ENCODE measurements at regions not wholly inside any gene's neighbourhood (a gene's known extent, or its start where the extent isn't known, plus 50 kb on each side); places are given as distances from the start of the nearest gene placed in this dataset.
"Not testable (repeated sequence)": the region's sequence is repeated elsewhere in the genome, so short reads cannot be mapped to it uniquely, and the experiment has no call there.

DNA sequence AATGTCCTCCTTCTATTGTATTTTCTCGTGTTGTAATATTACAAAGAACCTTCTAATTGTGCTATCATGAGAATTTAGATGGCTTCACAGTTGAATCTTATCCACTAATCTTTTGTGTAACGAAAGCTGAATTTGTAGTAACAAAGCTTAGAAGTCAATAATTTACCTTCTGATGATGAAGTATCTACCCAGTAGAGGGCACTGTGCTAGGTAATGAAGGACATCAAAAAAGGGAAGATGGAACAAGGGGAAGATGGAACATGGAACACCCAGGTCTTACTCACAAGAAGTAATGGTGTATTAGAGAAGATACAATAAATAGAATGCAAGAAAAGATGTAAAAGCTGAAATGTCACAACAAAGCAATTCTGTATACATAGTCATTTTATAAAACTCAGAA, 131.0 kb upstream of the CCNG1 start:
- Histone ChIP-seq H3K27ac (no peak overlapping the region), H3K4me1 (no peaks in the 10 kb centered on the region), H3K9ac (no peak overlapping the region), H3K27me3 (no peaks in the 10 kb centered on the region), H3K9me3 (no peaks in the 10 kb centered on the region; the same call in 1 of the 2 replicates), H3K4me3 (no peak overlapping the region), H3K4me2 (no peak overlapping the region), H3K36me3 (no peaks in the 10 kb centered on the region), H4K20me1 (no peaks in the 10 kb centered on the region)
- no peak for TF ChIP-seq Cebpa-rat (IDR thresholded peaks at IDR 0.05)

DNA sequence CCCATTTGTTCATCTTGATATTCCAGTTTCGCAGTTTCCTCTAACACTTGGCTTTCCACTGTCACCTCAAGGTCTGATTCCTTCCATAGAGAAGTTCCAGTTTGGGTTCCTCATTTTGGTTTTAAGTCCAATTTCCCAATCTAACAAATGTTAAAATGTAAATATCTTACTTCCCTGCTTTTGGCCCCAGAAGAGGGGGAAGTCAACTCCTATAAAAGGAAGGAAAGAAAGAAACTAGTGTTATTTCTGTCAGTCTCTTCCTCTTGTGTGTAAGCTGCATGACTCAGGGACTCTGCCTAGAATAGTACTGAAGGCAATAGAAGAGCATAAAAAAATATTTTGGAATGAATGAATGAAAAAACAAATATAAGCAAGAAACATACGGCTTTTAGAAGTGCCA, 127.5 kb upstream of the CCNG1 start:
- peaks cover 30% of the 10 kb centered on the region for H3K9me3 ChIP-seq
- no peaks in the 10 kb centered on the region for H3K27me3 ChIP-seq
- no peak overlapping the region for H3K4me3 ChIP-seq
- H3K27ac ChIP-seq, result no peak overlapping the region
- H3K9ac ChIP-seq, result no peak overlapping the region
- no peaks in the 10 kb centered on the region for H3K4me1 ChIP-seq
- no peaks in the 10 kb centered on the region for H4K20me1 ChIP-seq
- H3K4me2 ChIP-seq, result no peak overlapping the region
- no peak for TF ChIP-seq Cebpa-rat (IDR thresholded peaks at IDR 0.05)
- H3K36me3 ChIP-seq, result no peaks in the 10 kb centered on the region

DNA sequence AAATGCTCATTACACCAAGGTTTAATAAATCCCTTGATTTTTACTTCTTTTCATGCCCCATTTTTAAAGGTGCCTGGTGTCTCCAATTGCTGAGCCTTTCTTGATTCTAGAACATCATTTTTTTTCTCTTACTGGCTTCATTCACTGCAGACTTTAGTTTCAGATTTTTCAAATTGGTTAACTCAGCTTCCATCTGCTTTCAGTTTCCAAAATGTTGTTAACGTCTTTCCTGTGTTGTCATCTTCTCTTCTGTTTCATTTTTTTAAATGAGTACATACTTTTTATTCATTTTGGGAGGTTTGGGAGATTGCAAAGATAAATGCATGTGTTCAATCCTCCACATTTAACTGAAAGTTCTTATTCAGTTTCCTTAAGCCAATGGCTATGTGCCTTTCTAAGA, 126.4 kb upstream of the CCNG1 start:
- Histone ChIP-seq H4K20me1 (no peaks in the 10 kb centered on the region), H3K9ac (no peak overlapping the region), H3K9me3 (peaks cover 31% of the 10 kb centered on the region), H3K4me1 (no peaks in the 10 kb centered on the region), H3K27ac (no peak overlapping the region), H3K36me3 (no peaks in the 10 kb centered on the region), H3K4me3 (no peak overlapping the region), H3K27me3 (no peaks in the 10 kb centered on the region), H3K4me2 (no peak overlapping the region)
- TF ChIP-seq Cebpa-rat (IDR thresholded peaks at IDR 0.05), result no peak

DNA sequence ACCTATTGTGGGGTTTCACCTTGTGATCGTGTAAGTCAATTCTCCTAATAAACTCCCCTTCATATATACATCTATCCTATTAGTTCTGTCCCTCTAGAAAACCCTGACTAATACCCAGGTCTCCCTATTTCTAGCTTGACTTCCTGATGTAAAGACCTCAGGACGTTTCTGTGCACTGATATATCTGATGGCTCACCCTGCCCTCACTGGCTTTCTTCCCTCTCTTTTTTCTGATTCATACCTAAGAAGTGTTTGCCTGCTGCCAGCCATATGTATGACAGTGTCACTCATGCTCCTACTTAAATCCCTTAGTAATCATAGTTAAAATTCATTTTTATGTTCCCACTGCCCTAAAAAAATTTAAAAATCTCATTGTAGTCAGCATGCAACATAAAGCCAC, 124.8 kb upstream of the CCNG1 start:
- H3K9me3 ChIP-seq, result peaks cover 31% of the 10 kb centered on the region
- no peaks in the 10 kb centered on the region for H3K27me3 ChIP-seq
- H3K4me1 ChIP-seq, result no peaks in the 10 kb centered on the region
- H4K20me1 ChIP-seq, result no peaks in the 10 kb centered on the region
- no peak overlapping the region for H3K4me2 ChIP-seq
- TF ChIP-seq Cebpa-rat (IDR thresholded peaks at IDR 0.05), result no peak
- H3K36me3 ChIP-seq, result no peaks in the 10 kb centered on the region
- H3K27ac ChIP-seq, result no peak overlapping the region
- no peak overlapping the region for H3K4me3 ChIP-seq
- H3K9ac ChIP-seq, result no peak overlapping the region

DNA sequence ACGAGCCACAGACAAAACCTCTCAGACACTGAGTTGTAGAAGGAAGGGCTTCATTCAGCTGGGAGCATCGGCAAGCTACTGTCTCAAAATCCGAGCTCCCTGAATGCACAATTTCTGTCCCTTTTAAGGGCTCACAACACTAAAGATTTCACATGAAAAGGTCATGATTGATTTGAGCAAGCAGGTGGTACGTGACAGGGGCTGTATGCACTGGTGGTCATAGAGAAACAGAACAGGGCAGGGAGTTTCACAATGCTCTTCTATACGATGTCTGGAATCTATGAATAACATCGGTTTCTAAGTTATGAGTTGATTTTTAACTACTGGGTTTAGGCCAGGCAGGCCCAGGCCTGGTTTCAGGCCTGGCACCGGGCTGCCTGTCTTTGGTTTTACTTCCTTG, 124.3 kb upstream of the CCNG1 start:
- not testable (repeated sequence) for H3K4me3 ChIP-seq, H4K20me1 ChIP-seq, H3K4me2 ChIP-seq, H3K27me3 ChIP-seq, H3K9ac ChIP-seq, H3K4me1 ChIP-seq, H3K36me3 ChIP-seq, H3K27ac ChIP-seq
- peaks cover 31% of the 10 kb centered on the region for H3K9me3 ChIP-seq

DNA sequence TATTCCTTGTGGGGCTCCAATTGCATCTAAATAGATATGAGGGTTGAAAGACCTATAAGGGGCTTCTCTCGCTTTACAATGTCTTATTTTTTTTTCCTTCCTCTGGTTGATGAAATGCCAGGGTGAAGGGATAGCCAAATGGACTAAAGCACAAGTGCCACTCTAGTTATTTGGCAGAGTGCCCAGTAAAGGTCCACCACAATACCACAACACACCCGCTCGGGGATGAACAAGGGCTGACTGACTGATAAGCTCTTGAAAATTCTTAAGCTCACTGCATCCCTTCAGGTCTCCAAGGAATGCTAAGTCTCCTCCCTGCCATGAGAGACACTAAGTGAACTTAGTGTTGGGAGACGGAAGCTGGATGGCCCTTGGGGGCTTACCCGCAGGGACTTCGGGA, 121.0 kb upstream of the CCNG1 start:
- not testable (repeated sequence) for H3K27me3 ChIP-seq, H3K4me1 ChIP-seq, H3K4me3 ChIP-seq, H3K36me3 ChIP-seq, H3K4me2 ChIP-seq, H3K9ac ChIP-seq, H3K27ac ChIP-seq, H4K20me1 ChIP-seq
- H3K9me3 ChIP-seq, result peaks cover 31% of the 10 kb centered on the region

DNA sequence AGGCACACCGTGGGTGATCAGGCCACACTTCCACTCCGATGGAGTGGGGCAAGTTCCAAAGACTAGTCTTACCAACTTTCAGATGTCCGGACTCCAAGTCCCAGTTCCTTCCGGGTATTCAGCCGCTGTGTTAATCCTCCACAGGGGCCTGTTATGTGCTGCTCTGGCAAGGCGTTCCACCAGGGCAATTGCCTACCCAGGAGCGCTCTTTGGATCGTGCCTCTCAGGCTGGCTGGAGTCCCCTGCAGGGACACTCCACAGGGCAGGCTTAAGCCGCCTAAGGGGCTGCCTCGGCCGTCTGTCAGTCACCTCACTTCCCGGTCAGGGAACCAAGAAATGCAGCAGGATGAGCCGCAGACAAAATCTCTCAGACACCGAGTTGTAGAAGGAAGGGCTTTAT, 118.7 kb upstream of the CCNG1 start:
- Histone ChIP-seq H3K27ac (no peak overlapping the region), H4K20me1 (no peaks in the 10 kb centered on the region), H3K36me3 (no peaks in the 10 kb centered on the region), H3K4me3 (no peak overlapping the region), H3K27me3 (no peaks in the 10 kb centered on the region), H3K4me2 (no peak overlapping the region), H3K4me1 (no peaks in the 10 kb centered on the region), H3K9ac (no peak overlapping the region), H3K9me3 (peaks cover 13% of the 10 kb centered on the region)
- no peak for TF ChIP-seq Cebpa-rat (IDR thresholded peaks at IDR 0.05)

DNA sequence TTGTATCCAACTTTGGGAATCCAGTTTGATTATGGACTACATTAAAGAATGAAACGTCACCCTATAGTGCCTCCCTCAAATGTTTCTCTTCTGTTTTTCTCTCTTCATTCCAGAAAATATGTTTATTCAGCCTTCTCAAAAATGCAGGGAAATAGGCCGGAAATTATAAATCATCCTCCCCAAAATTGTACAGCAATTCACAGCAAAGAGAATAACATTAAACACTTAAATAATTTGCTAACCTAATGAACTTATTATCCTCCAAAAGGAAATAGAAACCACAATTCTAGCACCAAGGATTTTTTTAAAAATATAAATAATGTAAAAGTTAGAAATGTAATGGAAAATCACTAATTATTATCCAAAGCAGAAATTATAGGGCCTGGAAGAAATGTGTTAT, 115.9 kb upstream of the CCNG1 start:
- no peak overlapping the region for H3K27ac ChIP-seq
- H3K4me3 ChIP-seq, result no peak overlapping the region
- H3K4me1 ChIP-seq, result no peaks in the 10 kb centered on the region
- no peaks in the 10 kb centered on the region for H4K20me1 ChIP-seq
- TF ChIP-seq Cebpa-rat (IDR thresholded peaks at IDR 0.05), result no peak
- H3K36me3 ChIP-seq, result no peaks in the 10 kb centered on the region
- H3K9me3 ChIP-seq, result no peaks in the 10 kb centered on the region
- no peaks in the 10 kb centered on the region for H3K27me3 ChIP-seq
- H3K9ac ChIP-seq, result no peak overlapping the region
- no peak overlapping the region for H3K4me2 ChIP-seq

DNA sequence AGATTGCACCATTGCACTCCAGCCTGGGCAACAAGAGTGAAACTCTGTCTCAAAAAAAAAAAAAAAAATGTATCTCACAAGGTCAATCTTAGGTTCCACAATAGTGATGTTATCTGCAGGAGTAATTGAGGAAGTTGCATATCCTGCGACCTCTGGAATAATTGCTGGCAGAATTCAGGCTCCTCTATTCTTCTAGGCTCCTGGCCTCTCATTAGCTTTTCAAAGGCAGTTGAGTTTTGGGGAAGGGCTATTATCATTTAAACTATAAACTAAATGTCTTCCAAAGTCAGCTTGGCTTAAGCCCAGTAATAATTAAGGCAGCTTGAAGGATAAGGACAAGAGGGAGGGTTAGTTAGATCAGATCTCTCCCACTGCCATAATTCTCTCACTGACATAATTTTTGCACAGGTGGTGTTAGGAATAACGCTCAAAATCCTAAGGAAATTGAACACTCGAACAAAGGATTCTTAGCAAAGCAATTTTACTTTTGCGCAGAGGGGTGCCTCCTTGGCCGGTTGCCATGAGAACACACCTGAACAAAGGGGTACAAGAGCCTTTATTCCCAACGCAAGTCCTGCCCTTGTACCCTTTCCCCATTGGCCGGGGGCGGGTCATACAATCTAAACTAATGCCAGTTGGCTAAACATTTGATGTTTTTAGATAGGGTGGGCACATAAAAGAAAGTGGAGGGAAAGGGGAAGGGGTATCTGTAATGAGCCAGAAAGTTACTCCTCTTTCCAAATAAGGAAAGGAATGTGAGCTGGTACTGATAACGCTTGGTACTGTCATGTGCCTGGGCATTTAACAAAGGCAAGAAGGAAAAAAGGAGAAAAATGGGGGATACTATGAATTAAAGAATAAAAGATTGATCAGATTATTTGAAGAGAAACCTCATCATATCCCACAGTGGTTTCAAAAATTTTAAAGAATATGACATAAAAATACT, 106.4 kb upstream of the CCNG1 start:
- no peak for TF ChIP-seq Cebpa-rat (IDR thresholded peaks at IDR 0.05)
- H3K27ac ChIP-seq, result no peak overlapping the region
- no peak overlapping the region for H3K4me3 ChIP-seq

DNA sequence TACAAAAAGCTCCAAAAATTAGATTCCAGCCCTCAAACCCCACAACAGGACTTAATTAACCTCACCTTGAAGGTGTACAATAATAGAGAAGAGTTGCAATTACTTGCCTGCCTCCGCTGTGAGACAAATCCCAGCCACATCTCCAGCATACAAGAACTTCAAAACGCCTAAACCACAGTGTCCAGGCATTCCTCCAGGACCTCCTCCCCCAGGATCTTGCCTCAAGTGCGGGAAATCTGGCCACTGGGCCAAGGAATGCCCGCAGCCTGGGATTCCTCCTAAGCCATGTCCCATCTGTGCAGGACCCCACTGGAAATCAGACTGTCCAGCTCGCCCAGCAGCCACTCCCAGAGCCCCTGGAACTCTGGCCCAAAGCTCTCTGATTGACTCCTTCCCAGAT, 101.3 kb upstream of the CCNG1 start:
- not testable (repeated sequence) for H3K27me3 ChIP-seq, H3K4me1 ChIP-seq, H3K9me3 ChIP-seq, H3K36me3 ChIP-seq, H3K4me2 ChIP-seq, H3K9ac ChIP-seq, H4K20me1 ChIP-seq, H3K4me3 ChIP-seq, H3K27ac ChIP-seq

More for the DNA sequence above, 106.4 kb upstream of the CCNG1 start:
- Histone ChIP-seq H3K36me3 (no peaks in the 10 kb centered on the region), H3K9me3 (no peaks in the 10 kb centered on the region), H3K4me2 (no peak overlapping the region), H3K27me3 (no peaks in the 10 kb centered on the region), H3K9ac (no peak overlapping the region), H4K20me1 (no peaks in the 10 kb centered on the region), H3K4me1 (no peaks in the 10 kb centered on the region)

DNA sequence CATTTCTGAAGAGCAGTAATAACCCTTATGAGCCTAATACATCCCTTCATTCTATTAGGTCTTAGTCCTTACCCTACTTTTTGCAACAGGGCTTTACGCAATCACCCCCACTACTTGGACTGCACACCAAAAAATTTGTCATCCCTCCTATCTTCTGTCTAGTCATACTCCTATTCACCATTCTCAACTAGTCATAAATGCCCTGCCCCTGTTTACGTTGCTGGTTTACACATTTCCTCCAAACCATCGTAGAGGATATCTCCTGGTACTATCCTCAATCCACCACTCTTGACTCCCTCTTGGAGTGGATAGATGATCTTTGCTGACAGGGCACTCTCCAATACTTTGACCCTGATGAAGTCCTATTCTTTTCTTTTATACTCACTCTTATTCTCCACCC, 98.2 kb upstream of the CCNG1 start:
- H4K20me1 ChIP-seq, result no peaks in the 10 kb centered on the region
- no peak overlapping the region for H3K4me3 ChIP-seq
- H3K9ac ChIP-seq, result no peak overlapping the region
- TF ChIP-seq Cebpa-rat (IDR thresholded peaks at IDR 0.05), result no peak
- no peaks in the 10 kb centered on the region for H3K27me3 ChIP-seq
- no peaks in the 10 kb centered on the region for H3K36me3 ChIP-seq
- no peaks in the 10 kb centered on the region for H3K4me1 ChIP-seq
- H3K4me2 ChIP-seq, result no peak overlapping the region
- H3K9me3 ChIP-seq, result no peaks in the 10 kb centered on the region
- H3K27ac ChIP-seq, result no peak overlapping the region

DNA sequence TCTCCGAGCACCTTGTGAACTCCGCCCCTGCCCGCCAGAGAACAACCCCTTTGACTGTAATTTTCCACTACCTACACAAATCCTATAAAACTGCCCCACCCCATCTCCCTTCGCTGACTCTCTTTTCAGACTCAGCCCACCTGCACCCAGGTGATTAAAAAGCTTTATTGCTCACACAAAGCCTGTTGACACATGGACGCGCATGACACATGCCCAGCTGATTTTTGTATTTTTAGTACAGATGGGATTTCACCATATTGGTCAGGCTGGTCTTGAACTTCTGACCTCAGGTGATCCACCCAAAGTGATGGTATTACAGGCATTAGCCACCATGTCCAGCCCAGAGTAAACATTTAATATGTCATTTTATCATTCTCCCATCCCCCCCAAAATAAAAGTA, 97.0 kb upstream of the CCNG1 start:
- not testable (repeated sequence) for H3K4me2 ChIP-seq, H4K20me1 ChIP-seq, H3K27me3 ChIP-seq, H3K9me3 ChIP-seq, H3K27ac ChIP-seq, H3K4me1 ChIP-seq, H3K9ac ChIP-seq, H3K36me3 ChIP-seq, H3K4me3 ChIP-seq
